ENCODE measurements at regions not wholly inside any gene's neighbourhood (a gene's known extent, or its start where the extent isn't known, plus 50 kb on each side); places are given as distances from the start of the nearest gene placed in this dataset.

DNA sequence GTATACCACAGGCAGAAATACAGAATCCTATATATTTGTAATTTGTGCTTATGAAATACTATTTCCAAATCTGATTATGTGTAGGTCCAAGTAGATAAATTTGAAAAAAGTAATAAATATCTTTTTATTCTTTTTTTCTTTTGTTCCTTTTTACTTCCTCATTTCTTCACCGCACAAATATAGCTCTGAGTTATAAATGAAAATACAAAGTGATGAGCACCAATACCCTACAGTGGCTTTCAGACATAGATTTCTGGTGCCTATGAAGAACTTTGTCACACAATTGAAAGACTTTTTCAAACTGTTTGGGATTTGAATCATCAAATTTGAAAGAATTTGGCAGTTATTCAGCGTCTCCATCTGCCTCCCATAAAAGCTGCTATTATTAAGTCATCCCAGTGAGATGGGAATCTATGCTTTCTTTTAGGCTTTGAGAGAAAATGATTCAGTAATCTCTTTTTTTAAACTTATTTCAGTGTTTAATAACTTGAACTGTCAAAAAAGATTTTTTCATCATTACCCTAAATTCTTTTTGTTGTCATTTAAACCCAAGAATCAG is 363.6 kb upstream of the GOLIM4 start:
- TF ChIP-seq, protein P1, sequence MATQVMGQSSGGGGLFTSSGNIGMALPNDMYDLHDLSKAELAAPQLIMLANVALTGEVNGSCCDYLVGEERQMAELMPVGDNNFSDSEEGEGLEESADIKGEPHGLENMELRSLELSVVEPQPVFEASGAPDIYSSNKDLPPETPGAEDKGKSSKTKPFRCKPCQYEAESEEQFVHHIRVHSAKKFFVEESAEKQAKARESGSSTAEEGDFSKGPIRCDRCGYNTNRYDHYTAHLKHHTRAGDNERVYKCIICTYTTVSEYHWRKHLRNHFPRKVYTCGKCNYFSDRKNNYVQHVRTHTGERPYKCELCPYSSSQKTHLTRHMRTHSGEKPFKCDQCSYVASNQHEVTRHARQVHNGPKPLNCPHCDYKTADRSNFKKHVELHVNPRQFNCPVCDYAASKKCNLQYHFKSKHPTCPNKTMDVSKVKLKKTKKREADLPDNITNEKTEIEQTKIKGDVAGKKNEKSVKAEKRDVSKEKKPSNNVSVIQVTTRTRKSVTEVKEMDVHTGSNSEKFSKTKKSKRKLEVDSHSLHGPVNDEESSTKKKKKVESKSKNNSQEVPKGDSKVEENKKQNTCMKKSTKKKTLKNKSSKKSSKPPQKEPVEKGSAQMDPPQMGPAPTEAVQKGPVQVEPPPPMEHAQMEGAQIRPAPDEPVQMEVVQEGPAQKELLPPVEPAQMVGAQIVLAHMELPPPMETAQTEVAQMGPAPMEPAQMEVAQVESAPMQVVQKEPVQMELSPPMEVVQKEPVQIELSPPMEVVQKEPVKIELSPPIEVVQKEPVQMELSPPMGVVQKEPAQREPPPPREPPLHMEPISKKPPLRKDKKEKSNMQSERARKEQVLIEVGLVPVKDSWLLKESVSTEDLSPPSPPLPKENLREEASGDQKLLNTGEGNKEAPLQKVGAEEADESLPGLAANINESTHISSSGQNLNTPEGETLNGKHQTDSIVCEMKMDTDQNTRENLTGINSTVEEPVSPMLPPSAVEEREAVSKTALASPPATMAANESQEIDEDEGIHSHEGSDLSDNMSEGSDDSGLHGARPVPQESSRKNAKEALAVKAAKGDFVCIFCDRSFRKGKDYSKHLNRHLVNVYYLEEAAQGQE (IDR thresholded peaks at IDR 0.05; ENCODE audit: low read depth) = no peak
- TF ChIP-seq, protein P2, sequence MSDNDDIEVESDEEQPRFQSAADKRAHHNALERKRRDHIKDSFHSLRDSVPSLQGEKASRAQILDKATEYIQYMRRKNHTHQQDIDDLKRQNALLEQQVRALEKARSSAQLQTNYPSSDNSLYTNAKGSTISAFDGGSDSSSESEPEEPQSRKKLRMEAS (IDR thresholded peaks at IDR 0.05) = no peak
- TF ChIP-seq RAD21 (IDR thresholded peaks at IDR 0.05; ENCODE audit: low read depth) (no peak), SIN3A (IDR thresholded peaks at IDR 0.05; ENCODE audit: low read depth) (no peak), SP1 (IDR thresholded peaks at IDR 0.05; ENCODE audit: low read depth) (no peak), FOSL1 (IDR thresholded peaks at IDR 0.05; ENCODE audit: low read depth) (no peak), POLR2AphosphoS5 (IDR thresholded peaks at IDR 0.05; ENCODE audit: low read depth, low read length) (no peak), TCF7L2 (IDR thresholded peaks at IDR 0.05; ENCODE audit: borderline replicate concordance, extremely low read depth, insufficient read depth, insufficient read length) (no peak), ZNF274 (IDR thresholded peaks at IDR 0.05; ENCODE audit: low read depth, low read length) (no peak), CBX3 (IDR thresholded peaks at IDR 0.05; ENCODE audit: low read depth) (no peak), ELF1 (IDR thresholded peaks at IDR 0.05; ENCODE audit: borderline replicate concordance, low read depth) (no peak), YY1 (IDR thresholded peaks at IDR 0.05; ENCODE audit: extremely low read depth, insufficient replicate concordance, low read depth, low read length) (no peak), CEBPB (IDR thresholded peaks at IDR 0.05; ENCODE audit: low read depth) (no peak), EZH2 (IDR thresholded peaks at IDR 0.05) (no peak), SRF (IDR thresholded peaks at IDR 0.05; ENCODE audit: low read depth) (no peak), POLR2A (IDR thresholded peaks at IDR 0.05; ENCODE audit: borderline replicate concordance, extremely low read depth, insufficient read depth, insufficient read length) (no peak), EGR1 (IDR thresholded peaks at IDR 0.05; ENCODE audit: low read depth) (no peak)
- TF ChIP-seq, protein P3, sequence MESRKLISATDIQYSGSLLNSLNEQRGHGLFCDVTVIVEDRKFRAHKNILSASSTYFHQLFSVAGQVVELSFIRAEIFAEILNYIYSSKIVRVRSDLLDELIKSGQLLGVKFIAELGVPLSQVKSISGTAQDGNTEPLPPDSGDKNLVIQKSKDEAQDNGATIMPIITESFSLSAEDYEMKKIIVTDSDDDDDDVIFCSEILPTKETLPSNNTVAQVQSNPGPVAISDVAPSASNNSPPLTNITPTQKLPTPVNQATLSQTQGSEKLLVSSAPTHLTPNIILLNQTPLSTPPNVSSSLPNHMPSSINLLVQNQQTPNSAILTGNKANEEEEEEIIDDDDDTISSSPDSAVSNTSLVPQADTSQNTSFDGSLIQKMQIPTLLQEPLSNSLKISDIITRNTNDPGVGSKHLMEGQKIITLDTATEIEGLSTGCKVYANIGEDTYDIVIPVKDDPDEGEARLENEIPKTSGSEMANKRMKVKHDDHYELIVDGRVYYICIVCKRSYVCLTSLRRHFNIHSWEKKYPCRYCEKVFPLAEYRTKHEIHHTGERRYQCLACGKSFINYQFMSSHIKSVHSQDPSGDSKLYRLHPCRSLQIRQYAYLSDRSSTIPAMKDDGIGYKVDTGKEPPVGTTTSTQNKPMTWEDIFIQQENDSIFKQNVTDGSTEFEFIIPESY (IDR thresholded peaks at IDR 0.05; ENCODE audit: extremely low read depth, insufficient replicate concordance, low read length) = no peak
- TF ChIP-seq, protein P4, sequence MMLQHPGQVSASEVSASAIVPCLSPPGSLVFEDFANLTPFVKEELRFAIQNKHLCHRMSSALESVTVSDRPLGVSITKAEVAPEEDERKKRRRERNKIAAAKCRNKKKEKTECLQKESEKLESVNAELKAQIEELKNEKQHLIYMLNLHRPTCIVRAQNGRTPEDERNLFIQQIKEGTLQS (IDR thresholded peaks at IDR 0.05) = no peak
- Histone ChIP-seq H2AFZ (ENCODE audit: low read depth, low read length, poor library complexity, severe bottlenecking) (no peak overlapping the region), H3K4me2 (ENCODE audit: low read length) (no peak overlapping the region), H3K9me2 (ENCODE audit: insufficient read depth) (no peaks in the 10 kb centered on the region), H3K9me3 (ENCODE audit: control insufficient read depth in 1 of 2, insufficient read depth in 1 of 2, low read depth in 1 of 2, low read length in 2 of 2) (no peaks in the 10 kb centered on the region), H4K20me1 (ENCODE audit: insufficient read depth) (no peaks in the 10 kb centered on the region), H3K27me3 (ENCODE audit: insufficient read depth, low read length) (peaks cover 3% of the 10 kb centered on the region; the same call in 1 of the 2 replicates), H3K79me2 (ENCODE audit: insufficient read depth, low read length) (no peaks in the 10 kb centered on the region), H3K4me3 (replicated peaks in 1 of 2; ENCODE audit: low read depth in 1 of 2, low read length in 2 of 2) (no peak overlapping the region), H3K9ac (ENCODE audit: low read length) (no peak overlapping the region), H3K27ac (ENCODE audit: low read depth, low read length) (no peak overlapping the region), H3K36me3 (ENCODE audit: control insufficient read depth in 1 of 2, insufficient read depth in 2 of 2, low read length in 2 of 2) (no peaks in the 10 kb centered on the region), H3K4me1 (ENCODE audit: control insufficient read depth in 1 of 2, insufficient read depth in 2 of 2, low read length in 2 of 2) (no peaks in the 10 kb centered on the region)
- DNase-seq (ENCODE audit: low read depth, low spot score) = no peak
- ChIA-PET CTCF (no interaction called here), RAD21 (ENCODE audit: low non-redundant PET in 1 of 2, low total read pairs in 2 of 2, uncharacterized antibody in 2 of 2, unreplicated experiment in 2 of 2) (no interaction called here), POLR2A (no interaction called here)
- no peak for ATAC-seq
- no TSS peak for BruUV-seq (replicated peaks)
- intact Hi-C loops (cut with micrococcal nuclease) = no loop called here
